ENCODE measurements at regions not wholly inside any gene's neighbourhood (a gene's known extent, or its start where the extent isn't known, plus 50 kb on each side); places are given as distances from the start of the nearest gene placed in this dataset.
"Not testable (repeated sequence)": the region's sequence is repeated elsewhere in the genome, so short reads cannot be mapped to it uniquely, and the experiment has no call there.

- no peak overlapping the region for H3K27ac ChIP-seq
- intact Hi-C loops (cut with DNase I; ENCODE audit: low total_unique reads): no loop called here
- no peaks in the 10 kb centered on the region for H3K36me3 ChIP-seq
- H3K9me3 ChIP-seq: peaks cover 3 to 9% (median 9%) of the 10 kb centered on the region in 3 donors
- no peaks in the 10 kb centered on the region for H3K4me1 ChIP-seq
- H3K4me3 ChIP-seq: no peak overlapping the region
- H3K27me3 ChIP-seq: peaks cover 0 to 31% of the 10 kb centered on the region in 2 donors
- no peak for TF ChIP-seq CTCF (IDR thresholded peaks at IDR 0.05)
- no peak for DNase-seq
Measured at GRCh38 chr3:184502123-184502667, 59.4 kb upstream of the EPHB3 start.

- H3K36me3 ChIP-seq; H3K4me3 ChIP-seq; H3K9me3 ChIP-seq; DNase-seq; H3K27ac ChIP-seq; intact Hi-C loops (cut with DNase I; ENCODE audit: low total_unique reads); H3K4me1 ChIP-seq: not testable (repeated sequence)
- peaks cover 0 to 38% of the 10 kb centered on the region in 2 donors for H3K27me3 ChIP-seq
Measured at GRCh38 chr3:184502841-184503240, 58.7 kb upstream of the EPHB3 start.

- no peak for TF ChIP-seq CTCF (IDR thresholded peaks at IDR 0.05)
- H3K27me3 ChIP-seq: peaks cover 0 to 44% of the 10 kb centered on the region in 2 donors
- DNase-seq: no peak
- no peaks in the 10 kb centered on the region for H3K4me1 ChIP-seq
- no peaks in the 10 kb centered on the region for H3K36me3 ChIP-seq
- intact Hi-C loops (cut with DNase I; ENCODE audit: low total_unique reads): no loop called here
- H3K9me3 ChIP-seq: peaks cover 3 to 9% (median 9%) of the 10 kb centered on the region in 3 donors
- H3K4me3 ChIP-seq: no peak overlapping the region
- no peak overlapping the region for H3K27ac ChIP-seq
Measured at GRCh38 chr3:184503647-184504046, 57.9 kb upstream of the EPHB3 start.

- intact Hi-C loops (cut with DNase I; ENCODE audit: low total_unique reads): no loop called here
- DNase-seq: no peak
- Histone ChIP-seq H3K9me3 (peaks cover 3 to 9% (median 9%) of the 10 kb centered on the region in 3 donors), H3K27me3 (peaks cover 0 to 46% of the 10 kb centered on the region in 2 donors), H3K36me3 (no peaks in the 10 kb centered on the region), H3K27ac (no peak overlapping the region), H3K4me3 (no peak overlapping the region), H3K4me1 (no peaks in the 10 kb centered on the region)
- no peak for TF ChIP-seq CTCF (IDR thresholded peaks at IDR 0.05)
Measured at GRCh38 chr3:184505076-184505878, 56.3 kb upstream of the EPHB3 start.

GRCh38 chr3:184506561-184506991 is 55.0 kb upstream of the EPHB3 start:
- no peaks in the 10 kb centered on the region for H3K36me3 ChIP-seq
- H3K9me3 ChIP-seq: peaks cover 3 to 9% (median 9%) of the 10 kb centered on the region in 3 donors
- H3K4me3 ChIP-seq: no peak overlapping the region
- no peak for DNase-seq
- H3K4me1 ChIP-seq: no peaks in the 10 kb centered on the region
- intact Hi-C loops (cut with DNase I; ENCODE audit: low total_unique reads): no loop called here
- H3K27me3 ChIP-seq: peaks cover 0 to 51% of the 10 kb centered on the region in 2 donors
- no peak for TF ChIP-seq CTCF (IDR thresholded peaks at IDR 0.05)
- H3K27ac ChIP-seq: no peak overlapping the region

GRCh38 chr3:184508938-184509337 is 52.6 kb upstream of the EPHB3 start:
- Histone ChIP-seq H3K27ac (no peak overlapping the region), H3K36me3 (no peaks in the 10 kb centered on the region), H3K27me3 (peaks cover 0 to 60% of the 10 kb centered on the region in 2 donors), H3K4me1 (peaks cover 0 to 11% (median 8%) of the 10 kb centered on the region in 4 donors), H3K4me3 (no peak overlapping the region), H3K9me3 (no peaks in the 10 kb centered on the region)
- intact Hi-C loops (cut with DNase I; ENCODE audit: low total_unique reads): no loop called here
- DNase-seq: no peak
- no peak for TF ChIP-seq CTCF (IDR thresholded peaks at IDR 0.05)

All from tibial artery (tissue), 4 donors.